AG08395 (cell line): ENCODE measurements at regions not wholly inside any gene's neighbourhood (a gene's known extent, or its start where the extent isn't known, plus 50 kb on each side); places are given as distances from the start of the nearest gene placed in this dataset.
"Not testable (repeated sequence)": the region's sequence is repeated elsewhere in the genome, so short reads cannot be mapped to it uniquely, and the experiment has no call there.

Experiments used
- DNase-seq: peaks from one replicate; pipeline ENCODE4 v3.0.0; 2012; ENCODE audit warnings: mixed read lengths, low spot score

GRCh38 chr5:38607396-38607795, 51.0 kb upstream of the LIFR start:
- DNase-seq = peak; percentile 62

GRCh38 chr5:38607930-38608564, 51.6 kb upstream of the LIFR start:
- DNase-seq = no peak

DNA sequence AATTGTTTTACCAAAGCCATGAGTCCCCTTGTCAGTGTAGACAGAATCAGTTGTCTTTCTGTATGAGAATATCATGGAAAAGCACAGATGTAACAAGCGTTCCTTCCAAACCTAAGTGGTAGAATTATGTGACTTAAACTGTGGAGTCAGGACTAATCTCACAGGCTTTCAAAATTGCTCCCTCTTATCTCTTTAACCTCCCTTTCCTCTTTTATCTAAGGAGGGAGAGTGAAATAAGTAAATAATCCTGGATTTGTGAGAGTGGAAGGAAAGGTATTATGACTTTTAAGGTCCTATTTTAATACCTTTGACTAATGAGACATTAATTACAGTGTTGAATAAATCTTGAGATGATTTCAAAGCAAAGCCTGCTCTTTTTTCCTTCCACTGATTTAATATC, 52.4 kb upstream of the LIFR start:
- DNase-seq = no peak

DNA sequence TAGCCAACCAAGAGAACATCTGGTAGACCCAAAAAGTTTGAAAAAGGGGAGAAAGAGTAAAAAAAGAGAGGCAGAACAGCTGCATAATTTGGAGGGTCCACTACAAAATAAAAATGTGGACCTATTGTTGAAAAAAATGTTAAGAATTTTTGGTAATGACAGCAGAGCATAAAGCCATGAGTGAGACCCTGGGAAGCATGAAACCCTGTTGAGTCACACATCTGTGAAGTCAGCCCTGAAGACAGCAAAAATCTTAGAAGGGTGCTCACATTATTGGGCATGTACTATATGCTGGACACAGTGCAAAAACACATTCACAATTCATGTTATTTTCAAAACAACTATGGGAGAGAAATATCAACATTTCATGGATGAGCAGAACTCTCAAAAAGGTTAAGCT, 56.4 kb upstream of the LIFR start:
- DNase-seq = no peak

DNA sequence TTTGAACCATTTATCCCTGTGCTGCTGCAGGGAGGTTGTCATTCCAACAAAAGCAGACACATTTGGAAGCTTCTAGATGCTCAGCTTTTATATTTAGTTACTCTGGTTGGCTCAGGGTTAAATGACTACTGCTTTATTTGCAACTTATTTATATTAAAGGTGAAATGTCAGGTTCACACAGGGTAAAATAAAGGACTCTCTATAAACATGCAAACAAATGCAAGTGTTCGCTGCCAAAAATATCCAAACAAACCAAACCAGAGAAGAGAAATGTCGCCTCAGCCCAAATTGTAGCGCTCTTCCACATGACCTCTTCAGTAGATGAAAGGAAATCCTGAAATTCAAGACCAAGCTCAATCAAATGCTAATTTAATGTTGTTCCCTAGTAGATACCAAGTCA, 57.0 kb upstream of the LIFR start:
- DNase-seq = no peak

- DNase-seq = no peak
Observed at GRCh38 chr5:38613992-38614836, 57.8 kb upstream of the LIFR start.

DNA sequence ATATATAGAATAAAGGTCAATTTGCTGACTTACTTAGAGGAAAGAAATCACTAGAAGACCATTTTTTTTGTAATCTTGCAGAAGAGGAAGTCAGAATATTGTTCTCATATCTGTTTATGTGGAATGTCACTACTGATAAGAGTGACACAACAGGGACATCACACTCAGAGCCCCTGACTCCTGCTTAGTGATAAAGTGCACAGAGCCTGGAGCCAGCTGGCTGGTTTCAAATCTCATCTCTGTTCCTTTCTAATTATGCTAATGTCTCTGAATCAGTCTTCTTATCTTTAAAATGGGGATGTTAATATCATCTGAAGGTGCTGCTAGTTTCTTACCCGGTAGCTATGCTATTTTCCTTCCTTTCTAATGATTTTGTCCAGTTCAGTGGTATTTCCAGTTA, 58.6 kb upstream of the LIFR start:
- DNase-seq = no peak

GRCh38 chr5:38615981-38616451, 59.6 kb upstream of the LIFR start:
- peak; percentile 42 for DNase-seq

- no peak for DNase-seq
Observed at GRCh38 chr5:38618154-38618553, 61.7 kb upstream of the LIFR start.

GRCh38 chr5:38621331-38621730, 64.9 kb upstream of the LIFR start:
- DNase-seq = no peak

DNA sequence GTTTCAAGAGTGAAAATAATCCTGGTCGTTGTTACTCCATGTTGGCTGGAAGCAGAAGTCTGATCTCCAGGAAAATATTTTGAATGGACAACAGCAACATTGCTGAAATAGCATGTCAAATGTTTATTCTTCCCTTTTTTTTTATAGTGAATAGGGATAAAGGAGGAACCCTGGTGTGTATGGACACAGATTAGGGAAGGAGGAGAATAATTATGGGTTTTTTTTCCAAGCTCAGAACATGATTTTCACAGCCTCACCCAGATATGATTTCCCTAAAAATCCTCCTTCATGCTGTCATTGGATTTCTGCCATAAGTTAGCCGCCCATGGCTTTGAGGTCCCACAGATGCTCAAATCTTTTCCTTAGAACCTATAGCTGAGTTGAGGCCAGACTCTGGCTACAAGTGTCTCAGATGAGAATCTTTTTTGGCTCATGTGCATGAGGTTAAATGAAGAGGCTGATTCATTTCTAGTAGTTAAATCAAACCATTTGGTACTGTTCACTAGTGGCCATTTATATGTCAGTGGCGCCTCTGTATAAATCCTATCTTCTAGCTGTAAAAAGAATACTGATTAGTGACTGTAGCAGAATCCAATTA, 65.5 kb upstream of the LIFR start:
- no peak for DNase-seq

- DNase-seq = no peak
Observed at GRCh38 chr5:38622723-38623129, 66.3 kb upstream of the LIFR start.

- DNase-seq = not testable (repeated sequence)
Observed at GRCh38 chr5:38624541-38624940, 68.1 kb upstream of the LIFR start.

GRCh38 chr5:38631376-38631775, 74.9 kb upstream of the LIFR start:
- not testable (repeated sequence) for DNase-seq

DNA sequence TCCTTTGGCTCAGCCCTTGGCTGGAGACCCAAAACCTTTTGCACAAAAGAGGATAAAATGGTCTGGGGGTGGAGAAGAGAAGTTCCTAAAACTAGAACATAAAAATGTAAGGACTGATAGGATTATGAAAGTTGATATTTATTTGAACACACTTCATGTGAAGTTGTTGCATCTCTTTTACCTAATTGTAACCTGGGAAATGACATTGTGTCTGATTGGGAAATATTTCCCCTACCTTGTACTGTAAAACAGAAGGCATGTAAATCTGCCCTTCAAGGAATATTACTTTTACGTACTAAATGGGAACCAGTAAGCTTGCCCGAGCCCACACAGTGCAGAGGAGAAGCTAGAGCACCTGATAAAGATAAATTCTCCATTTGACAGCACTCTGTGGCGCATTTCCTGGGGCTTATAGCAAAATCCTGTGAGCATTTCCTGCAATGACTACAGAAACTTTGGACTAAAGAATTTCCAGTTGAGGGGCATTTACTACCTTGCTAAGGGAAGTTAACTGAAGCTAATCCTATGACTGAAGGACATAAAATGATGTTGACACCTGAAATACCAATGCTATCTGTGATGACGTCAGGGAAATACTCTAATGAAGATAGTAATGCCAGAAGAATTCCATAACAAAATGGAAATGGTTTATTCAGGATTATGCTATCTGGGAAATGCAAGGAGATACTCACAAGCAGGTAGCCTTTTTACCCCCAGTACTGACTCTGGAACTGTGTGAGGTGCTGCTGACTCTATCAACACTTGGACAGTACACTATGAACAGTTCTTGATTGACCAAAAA, 78.3 kb upstream of the LIFR start:
- no peak for DNase-seq

- DNase-seq = no peak
Observed at GRCh38 chr5:38636626-38637025, 80.2 kb upstream of the LIFR start.

DNA sequence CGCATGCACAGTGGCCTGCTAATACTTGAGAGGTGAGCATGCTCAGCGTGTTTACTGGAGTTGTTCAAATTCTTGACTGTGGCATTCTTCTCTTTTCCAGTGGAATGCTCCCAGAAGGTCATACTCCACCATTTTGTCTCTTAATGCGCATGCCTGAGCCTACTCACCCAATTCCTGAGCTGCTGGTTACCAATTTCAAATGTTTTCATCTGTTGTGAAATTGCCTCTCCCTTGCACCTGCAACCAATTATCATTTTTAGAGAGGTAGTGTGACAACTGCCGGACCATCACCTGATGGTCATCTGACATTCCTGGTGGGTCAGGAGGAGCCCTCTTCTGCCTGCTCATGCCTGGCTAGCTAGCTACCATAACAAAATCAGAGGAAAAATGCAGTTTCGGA, 82.2 kb upstream of the LIFR start:
- no peak for DNase-seq

- DNase-seq = no peak
Observed at GRCh38 chr5:38639377-38640358, 83.2 kb upstream of the LIFR start.

DNA sequence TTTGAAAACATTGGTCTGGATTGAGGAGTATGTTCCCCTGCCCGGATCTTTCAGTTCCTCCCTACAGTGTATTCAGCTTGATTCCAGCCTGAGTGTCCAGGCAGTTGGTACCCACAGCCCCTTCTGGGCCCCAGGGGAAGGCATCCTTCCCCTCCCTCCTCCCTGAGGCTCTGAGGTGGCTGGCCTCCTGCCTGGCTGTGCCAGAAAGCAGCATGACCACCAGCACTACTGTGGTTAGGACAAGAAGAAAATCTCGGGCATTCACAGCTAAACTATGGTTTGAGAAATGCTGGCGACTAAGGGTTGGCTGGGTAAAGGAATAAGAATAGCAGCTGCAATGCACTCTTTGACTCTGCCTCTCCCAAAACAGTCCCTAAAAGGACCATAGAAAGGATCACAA, 84.6 kb upstream of the LIFR start:
- no peak for DNase-seq

- no peak for DNase-seq
Observed at GRCh38 chr5:38642189-38642911, 85.9 kb upstream of the LIFR start.
